Left kidney (tissue), 1 donor: ENCODE measurements at regions not wholly inside any gene's neighbourhood (a gene's known extent, or its start where the extent isn't known, plus 50 kb on each side); places are given as distances from the start of the nearest gene placed in this dataset.
"Not testable (repeated sequence)": the region's sequence is repeated elsewhere in the genome, so short reads cannot be mapped to it uniquely, and the experiment has no call there.

Experiments
- DNase-seq: peaks from one replicate; pipeline ENCODE4 v3.0.0-alpha.2; 2013

GRCh38 chr13:43946281-43946680 lies 66.6 kb downstream of the LACC1 start:
- DNase-seq: no peak

- DNase-seq: no peak
These were observed 68.3 kb downstream of the LACC1 start for GRCh38 chr13:43947897-43948458.

GRCh38 chr13:43953370-43953769 lies 73.7 kb downstream of the LACC1 start:
- DNase-seq: no peak

- DNase-seq: not testable (repeated sequence)
These were observed 77.3 kb downstream of the LACC1 start for GRCh38 chr13:43956975-43957374.

GRCh38 chr13:43959291-43959690 lies 79.6 kb downstream of the LACC1 start:
- no peak for DNase-seq

- no peak for DNase-seq
These were observed 82.2 kb downstream of the LACC1 start for GRCh38 chr13:43961909-43962308.

- no peak for DNase-seq
These were observed 84.0 kb downstream of the LACC1 start for GRCh38 chr13:43963726-43964125.

- DNase-seq: no peak
These were observed 85.2 kb downstream of the LACC1 start for GRCh38 chr13:43964698-43965458.

- DNase-seq: peak; percentile 31
These were observed 85.7 kb downstream of the LACC1 start for GRCh38 chr13:43965459-43965845.

- DNase-seq: not testable (repeated sequence)
These were observed 88.7 kb downstream of the LACC1 start for GRCh38 chr13:43968251-43968942.

GRCh38 chr13:43968943-43969690 lies 89.4 kb downstream of the LACC1 start:
- DNase-seq: not testable (repeated sequence)

- DNase-seq: not testable (repeated sequence)
These were observed 90.2 kb downstream of the LACC1 start for GRCh38 chr13:43969919-43970318.

GRCh38 chr13:43970520-43971242 lies 91.0 kb downstream of the LACC1 start:
- DNase-seq: not testable (repeated sequence)

- not testable (repeated sequence) for DNase-seq
These were observed 91.6 kb downstream of the LACC1 start for GRCh38 chr13:43971324-43971723.

- DNase-seq: no peak
These were observed 98.2 kb downstream of the LACC1 start for GRCh38 chr13:43977911-43978310.

- DNase-seq: no peak
These were observed 99.0 kb downstream of the LACC1 start for GRCh38 chr13:43978688-43979087.

GRCh38 chr13:43979492-43979891 lies 99.8 kb downstream of the LACC1 start:
- DNase-seq: no peak

GRCh38 chr13:43980587-43980986 lies 100.9 kb downstream of the LACC1 start:
- no peak for DNase-seq

- no peak for DNase-seq
These were observed 101.4 kb downstream of the LACC1 start for GRCh38 chr13:43981091-43981490.

GRCh38 chr13:43981512-43982301 lies 102.0 kb downstream of the LACC1 start:
- no peak for DNase-seq

- no peak for DNase-seq
These were observed 103.7 kb downstream of the LACC1 start for GRCh38 chr13:43983373-43983772.
